Neural cell (in vitro differentiated cells): ENCODE measurements at regions not wholly inside any gene's neighbourhood (a gene's known extent, or its start where the extent isn't known, plus 50 kb on each side); places are given as distances from the start of the nearest gene placed in this dataset.
"Not testable (repeated sequence)": the region's sequence is repeated elsewhere in the genome, so short reads cannot be mapped to it uniquely, and the experiment has no call there.

ENCODE experiments used
- H2AFZ ChIP-seq: fragments of 200-600, 300-800 bp; sonication (generic), shearing (Covaris generic); 2 replicates; pipeline ENCODE4 v1.6.0; 2014; ENCODE audit warnings: low read depth, mild to moderate bottlenecking, antibody characterized with exemption, low read length, moderate library complexity
- H3F3A ChIP-seq: fragments of 200-600 bp; shearing (Covaris generic); 2 replicates; pipeline ENCODE4 v1.6.1; 2016; ENCODE audit warnings: mild to moderate bottlenecking, moderate library complexity, mixed read lengths, antibody characterized with exemption, low read length; ENCODE audit not compliant: insufficient read depth, poor library complexity, severe bottlenecking
- H3K27ac ChIP-seq: fragments of 200-600, 300-800 bp; sonication (generic), shearing (Covaris generic); 2 replicates; pipeline ENCODE4 v1.5.1; 2014; ENCODE audit warnings: mild to moderate bottlenecking, low read length, moderate library complexity
- H3K27me3 ChIP-seq: fragments of 300-800, 200-600 bp; sonication (generic), shearing (Covaris generic); 2 replicates; pipeline ENCODE4 v1.6.0; 2014; ENCODE audit warnings: mild to moderate bottlenecking, low read depth, low read length, moderate library complexity; ENCODE audit not compliant: insufficient read depth
- H3K36me3 ChIP-seq: fragments of 300-800, 200-600 bp; sonication (generic), shearing (Covaris generic); 2 replicates; pipeline ENCODE4 v1.5.1; 2014; ENCODE audit warnings: mild to moderate bottlenecking, antibody characterized with exemption, low read length, moderate library complexity; ENCODE audit not compliant: insufficient read depth
- H3K4me2 ChIP-seq: fragments of 300-800, 200-600 bp; sonication (generic), shearing (Covaris generic); 2 replicates; pipeline ENCODE4 v1.6.0; 2014; ENCODE audit warnings: mild to moderate bottlenecking, low read length
- H3K4me3 ChIP-seq: fragments of 300-800, 200-600 bp; sonication (generic), shearing (Covaris generic); 2 replicates; pipeline ENCODE4 v1.5.1; 2014; ENCODE audit warnings: mild to moderate bottlenecking, low read length, moderate library complexity
- H3K79me2 ChIP-seq: fragments of 200-600 bp; shearing (Covaris generic); replicated peaks from 2 replicates; pipeline ENCODE4 v1.6.0; 2014; ENCODE audit warnings: mild to moderate bottlenecking, low read length, moderate library complexity; ENCODE audit not compliant: insufficient read depth
- H3K9ac ChIP-seq: fragments of 300-800, 200-600 bp; sonication (generic), shearing (Covaris generic); 2 replicates; pipeline ENCODE4 v1.6.1; 2016; ENCODE audit warnings: mild to moderate bottlenecking, low read length, mixed read lengths
- H3K9me2 ChIP-seq: fragments of 200-600 bp; shearing (Covaris generic); 2 replicates; pipeline ENCODE4 v1.6.1; 2016; ENCODE audit warnings: mild to moderate bottlenecking, low read length, mixed read lengths; ENCODE audit not compliant: insufficient read depth
- H3K9me3 ChIP-seq: fragments of 200-600, 300-800 bp; sonication (generic), shearing (Covaris generic); 2 replicates; pipeline ENCODE4 v1.6.1; 2016; ENCODE audit warnings: mild to moderate bottlenecking, mixed run types, low read length, moderate library complexity, mixed read lengths
- H4K20me1 ChIP-seq: fragments of 200-600 bp; shearing (Covaris generic); 2 replicates; pipeline ENCODE4 v1.6.1; 2016; ENCODE audit warnings: mild to moderate bottlenecking, mixed run types; ENCODE audit not compliant: insufficient read depth
- CTCF ChIP-seq: fragments of 450-650 bp; IDR thresholded peaks from 2 replicates; pipeline ENCODE4 v1.5.1; 2014; ENCODE audit warnings: antibody characterized with exemption, mild to moderate bottlenecking, moderate library complexity; ENCODE audit not compliant: poor library complexity, severe bottlenecking
- EP300 ChIP-seq: fragments of 450-650 bp; conservative IDR thresholded peaks from 2 replicates; pipeline ENCODE4 v1.6.1; 2014; ENCODE audit warnings: antibody characterized with exemption, mild to moderate bottlenecking, moderate library complexity; ENCODE audit not compliant: poor library complexity, severe bottlenecking
- EZH2 ChIP-seq: fragments of 200-600, 300-800 bp; shearing (Covaris generic), sonication (generic); IDR thresholded peaks from 2 replicates; pipeline ENCODE4 v1.6.1; 2014; ENCODE audit warnings: antibody characterized with exemption, low read length, borderline replicate concordance, mild to moderate bottlenecking; ENCODE audit not compliant: insufficient read depth, poor library complexity, severe bottlenecking
- MXI1 ChIP-seq: fragments of 450-650 bp; conservative IDR thresholded peaks from 2 replicates; pipeline ENCODE4 v1.6.1; 2014; ENCODE audit warnings: antibody characterized with exemption, mild to moderate bottlenecking; ENCODE audit not compliant: poor library complexity, severe bottlenecking
- POLR2AphosphoS5 ChIP-seq: IDR thresholded peaks from 2 replicates; pipeline ENCODE4 v1.6.1; 2012
- RAD21 ChIP-seq: fragments of 450-650 bp; conservative IDR thresholded peaks from 2 replicates; pipeline ENCODE4 v1.6.1; 2014; ENCODE audit warnings: antibody characterized with exemption, mild to moderate bottlenecking, moderate library complexity
- REST ChIP-seq: IDR thresholded peaks from 2 replicates; pipeline ENCODE4 v1.6.1; 2012; ENCODE audit warnings: borderline replicate concordance
- SMC3 ChIP-seq: fragments of 450-650 bp; conservative IDR thresholded peaks from 2 replicates; pipeline ENCODE4 v1.6.1; 2014; ENCODE audit warnings: antibody characterized with exemption, mild to moderate bottlenecking, moderate library complexity; ENCODE audit not compliant: poor library complexity
- TAF1 ChIP-seq: IDR thresholded peaks from 2 replicates; pipeline ENCODE4 v1.6.1; 2012; ENCODE audit warnings: low read depth

GRCh38 chr3:181921220-181921619 is 209.5 kb downstream of the SOX2 start:
- H2AFZ ChIP-seq, result no peak overlapping the region
- no peak overlapping the region for H3K9ac ChIP-seq
- no peaks in the 10 kb centered on the region for H3K9me2 ChIP-seq
- H3K9me3 ChIP-seq, result no peaks in the 10 kb centered on the region
- H3K27me3 ChIP-seq, result no peaks in the 10 kb centered on the region
- TF ChIP-seq REST, result no peak
- TF ChIP-seq MXI1, result no peak
- TF ChIP-seq SMC3, result no peak
- no peak for TF ChIP-seq CTCF
- no peak for TF ChIP-seq TAF1
- no peak for TF ChIP-seq EP300
- no peak for TF ChIP-seq EZH2
- no peak for TF ChIP-seq POLR2AphosphoS5
- TF ChIP-seq RAD21, result no peak
- H3F3A ChIP-seq, result no peaks in the 10 kb centered on the region
- H3K36me3 ChIP-seq, result no peaks in the 10 kb centered on the region
- no peak overlapping the region for H3K4me2 ChIP-seq
- no peak overlapping the region for H3K27ac ChIP-seq
- no peak overlapping the region for H3K4me3 ChIP-seq
- H3K79me2 ChIP-seq, result no peaks in the 10 kb centered on the region
- H4K20me1 ChIP-seq, result no peaks in the 10 kb centered on the region

GRCh38 chr3:181925841-181926240 is 214.1 kb downstream of the SOX2 start:
- H3K4me3 ChIP-seq, H3F3A ChIP-seq, H3K79me2 ChIP-seq, H4K20me1 ChIP-seq, H3K27ac ChIP-seq, H3K9ac ChIP-seq, H3K9me3 ChIP-seq, H3K9me2 ChIP-seq, H2AFZ ChIP-seq, H3K4me2 ChIP-seq, H3K27me3 ChIP-seq, H3K36me3 ChIP-seq: not testable (repeated sequence)

GRCh38 chr3:181929501-181929900 is 217.8 kb downstream of the SOX2 start:
- no peak overlapping the region for H3K27ac ChIP-seq

More at GRCh38 chr3:181929501-181929900, 217.8 kb downstream of the SOX2 start:
- Histone ChIP-seq H3F3A (no peaks in the 10 kb centered on the region), H3K36me3 (no peaks in the 10 kb centered on the region), H4K20me1 (no peaks in the 10 kb centered on the region), H3K4me2 (no peak overlapping the region), H3K9me2 (no peaks in the 10 kb centered on the region), H3K9ac (no peak overlapping the region), H3K9me3 (no peaks in the 10 kb centered on the region), H3K79me2 (no peaks in the 10 kb centered on the region), H2AFZ (no peak overlapping the region), H3K27me3 (no peaks in the 10 kb centered on the region), H3K4me3 (no peak overlapping the region)
- TF ChIP-seq SMC3 (no peak), CTCF (no peak), POLR2AphosphoS5 (no peak), EZH2 (no peak), RAD21 (no peak), TAF1 (no peak), REST (no peak), EP300 (no peak), MXI1 (no peak)
